ENCODE measurements at regions not wholly inside any gene's neighbourhood (a gene's known extent, or its start where the extent isn't known, plus 50 kb on each side); places are given as distances from the start of the nearest gene placed in this dataset.

DNA sequence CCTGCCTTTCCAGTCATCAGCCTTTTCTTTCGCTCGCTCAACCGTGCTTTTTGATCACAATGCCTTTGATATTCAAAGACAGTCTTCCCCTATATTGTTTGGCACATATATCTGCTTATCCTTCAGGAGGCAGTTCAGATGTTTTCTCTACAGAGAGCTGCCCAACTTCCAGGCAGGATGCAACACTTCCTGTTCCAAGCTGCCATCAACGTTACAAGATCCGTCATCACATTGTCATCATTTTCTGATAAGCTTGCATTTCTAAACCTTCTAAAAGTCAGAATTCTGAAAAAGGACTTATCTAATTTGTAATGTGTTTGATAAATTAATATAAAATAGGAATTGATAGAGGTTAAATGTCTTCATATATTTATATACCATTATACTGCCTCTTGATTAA lies 574.2 kb downstream of the TBC1D4 start:
- Histone ChIP-seq H3K4me1 (ENCODE audit: control insufficient read depth, insufficient read depth, low read length) (no peaks in the 10 kb centered on the region), H3K36me3 (ENCODE audit: control insufficient read depth, insufficient read depth, low read length) (no peaks in the 10 kb centered on the region), H3K27ac (ENCODE audit: low read length) (no peak overlapping the region), H3K9me3 (ENCODE audit: control insufficient read depth, insufficient read depth, low read length) (no peaks in the 10 kb centered on the region), H3K4me3 (ENCODE audit: low read length) (no peak overlapping the region), H3K27me3 (ENCODE audit: control insufficient read depth, insufficient read depth, low read length) (no peaks in the 10 kb centered on the region)
- TF ChIP-seq, protein P1, sequence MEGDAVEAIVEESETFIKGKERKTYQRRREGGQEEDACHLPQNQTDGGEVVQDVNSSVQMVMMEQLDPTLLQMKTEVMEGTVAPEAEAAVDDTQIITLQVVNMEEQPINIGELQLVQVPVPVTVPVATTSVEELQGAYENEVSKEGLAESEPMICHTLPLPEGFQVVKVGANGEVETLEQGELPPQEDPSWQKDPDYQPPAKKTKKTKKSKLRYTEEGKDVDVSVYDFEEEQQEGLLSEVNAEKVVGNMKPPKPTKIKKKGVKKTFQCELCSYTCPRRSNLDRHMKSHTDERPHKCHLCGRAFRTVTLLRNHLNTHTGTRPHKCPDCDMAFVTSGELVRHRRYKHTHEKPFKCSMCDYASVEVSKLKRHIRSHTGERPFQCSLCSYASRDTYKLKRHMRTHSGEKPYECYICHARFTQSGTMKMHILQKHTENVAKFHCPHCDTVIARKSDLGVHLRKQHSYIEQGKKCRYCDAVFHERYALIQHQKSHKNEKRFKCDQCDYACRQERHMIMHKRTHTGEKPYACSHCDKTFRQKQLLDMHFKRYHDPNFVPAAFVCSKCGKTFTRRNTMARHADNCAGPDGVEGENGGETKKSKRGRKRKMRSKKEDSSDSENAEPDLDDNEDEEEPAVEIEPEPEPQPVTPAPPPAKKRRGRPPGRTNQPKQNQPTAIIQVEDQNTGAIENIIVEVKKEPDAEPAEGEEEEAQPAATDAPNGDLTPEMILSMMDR (IDR thresholded peaks at IDR 0.05) = no peak
- Mint-ChIP-seq H3K36me3 (no peaks in the 10 kb centered on the region), H3K27me3 (ENCODE audit: low read depth in 2 of 2) (no peaks in the 10 kb centered on the region), H3K27ac (no peak overlapping the region), H3K9me3 (no peaks in the 10 kb centered on the region), H3K4me3 (no peak overlapping the region), H3K4me1 (peaks cover 0 to 5% of the 10 kb centered on the region in 2 donors)
- WGBS (ENCODE audit: insufficient coverage) = 69% methylated on average over 4 of the region's 5 CpGs
- DNase-seq (no peak), ATAC-seq (no peak)
- intact Hi-C loops (cut with micrococcal nuclease) = no loop called here

GRCh38 chr13:74904556-74904955 lies 577.4 kb downstream of the TBC1D4 start:
- no peaks in the 10 kb centered on the region for H3K36me3 Mint-ChIP-seq
- no peak for ATAC-seq

DNA sequence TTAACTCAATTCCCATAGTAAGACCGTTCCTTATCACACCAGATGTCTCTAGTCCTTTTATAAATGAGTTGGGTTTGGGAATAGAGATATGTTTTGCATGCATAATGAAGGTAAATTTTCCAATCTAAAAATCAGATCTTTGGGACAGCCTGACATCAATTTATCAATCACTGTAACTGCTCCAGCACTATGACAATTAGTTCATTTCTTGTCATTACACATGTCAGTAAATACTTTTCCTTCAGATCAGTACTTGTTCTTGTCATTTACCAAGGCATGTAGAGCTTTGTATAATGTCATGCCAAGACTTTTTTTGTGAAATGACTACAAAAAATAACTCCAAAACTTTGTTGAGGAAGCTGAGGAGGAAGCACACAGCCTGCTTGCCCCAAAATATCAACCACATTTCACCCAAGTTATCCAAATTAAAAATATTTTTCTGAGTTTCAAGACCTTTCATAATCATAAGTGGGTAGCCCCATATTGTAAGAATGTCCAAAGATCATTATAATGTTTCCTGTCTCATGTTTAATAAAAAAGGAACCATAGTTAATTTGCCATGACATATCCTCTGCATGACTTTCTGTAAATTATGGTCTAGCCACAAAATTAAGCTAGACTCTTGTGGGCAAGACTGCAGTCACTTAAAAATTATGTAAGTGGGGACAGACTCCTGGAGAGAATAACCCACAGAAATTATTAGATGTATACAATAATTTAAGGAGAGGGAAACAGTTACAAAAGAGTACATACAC lies 586.8 kb downstream of the TBC1D4 start:
- ATAC-seq (no peak), DNase-seq (no peak)
- Histone ChIP-seq H3K27ac (ENCODE audit: low read length) (no peak overlapping the region), H3K4me1 (ENCODE audit: control insufficient read depth, insufficient read depth, low read length) (no peaks in the 10 kb centered on the region), H3K27me3 (ENCODE audit: control insufficient read depth, insufficient read depth, low read length) (no peaks in the 10 kb centered on the region), H3K9me3 (ENCODE audit: control insufficient read depth, insufficient read depth, low read length) (no peaks in the 10 kb centered on the region), H3K36me3 (ENCODE audit: control insufficient read depth, insufficient read depth, low read length) (no peaks in the 10 kb centered on the region), H3K4me3 (ENCODE audit: low read length) (no peak overlapping the region)
- Mint-ChIP-seq H3K27me3 (ENCODE audit: low read depth in 2 of 2) (peaks cover 3 to 12% of the 10 kb centered on the region in 2 donors), H3K4me3 (no peak overlapping the region), H3K4me1 (no peaks in the 10 kb centered on the region), H3K27ac (no peak overlapping the region), H3K9me3 (no peaks in the 10 kb centered on the region), H3K36me3 (no peaks in the 10 kb centered on the region)
- WGBS (ENCODE audit: insufficient coverage) = no CpG with 5 or more reads among the region's 1 CpG
- TF ChIP-seq, protein P1 (IDR thresholded peaks at IDR 0.05) = no peak
- intact Hi-C loops (cut with micrococcal nuclease) = no loop called here

More at GRCh38 chr13:74904556-74904955, 577.4 kb downstream of the TBC1D4 start:
- no peak overlapping the region for H3K27ac Mint-ChIP-seq
- TF ChIP-seq, protein P1 (IDR thresholded peaks at IDR 0.05) = no peak
- Histone ChIP-seq H3K27ac (ENCODE audit: low read length) (no peak overlapping the region), H3K4me1 (ENCODE audit: control insufficient read depth, insufficient read depth, low read length) (no peaks in the 10 kb centered on the region), H3K9me3 (ENCODE audit: control insufficient read depth, insufficient read depth, low read length) (no peaks in the 10 kb centered on the region), H3K36me3 (ENCODE audit: control insufficient read depth, insufficient read depth, low read length) (no peaks in the 10 kb centered on the region), H3K4me3 (ENCODE audit: low read length) (no peak overlapping the region), H3K27me3 (ENCODE audit: control insufficient read depth, insufficient read depth, low read length) (no peaks in the 10 kb centered on the region)
- H3K27me3 Mint-ChIP-seq (ENCODE audit: low read depth in 2 of 2) = peaks cover 0 to 9% of the 10 kb centered on the region in 2 donors
- intact Hi-C loops (cut with micrococcal nuclease) = no loop called here
- no peak for DNase-seq
- no peaks in the 10 kb centered on the region for H3K9me3 Mint-ChIP-seq
- WGBS (ENCODE audit: insufficient coverage) = 10% methylated on average over 4 of the region's 4 CpGs
- H3K4me3 Mint-ChIP-seq = no peak overlapping the region
- H3K4me1 Mint-ChIP-seq = peaks cover 0 to 5% of the 10 kb centered on the region in 2 donors

DNA sequence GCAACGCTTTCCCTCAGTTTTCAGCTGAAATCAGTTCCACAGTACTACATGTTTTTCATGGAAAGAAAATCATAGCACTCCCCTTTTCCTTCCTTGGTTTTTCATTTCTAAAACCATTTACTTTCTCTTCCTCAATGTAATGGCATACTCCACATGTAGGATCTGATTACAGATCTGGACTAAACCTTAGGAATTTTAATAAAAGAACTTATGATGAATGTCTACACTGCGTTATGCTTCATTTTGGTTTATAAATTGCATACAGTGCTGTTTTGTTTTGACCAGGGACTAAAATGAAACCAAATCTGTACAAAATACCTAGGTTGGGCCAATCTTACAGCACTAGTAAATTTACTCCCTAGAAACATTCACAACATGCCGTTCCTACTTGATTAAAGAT lies 589.9 kb downstream of the TBC1D4 start:
- Histone ChIP-seq H3K27me3 (ENCODE audit: control insufficient read depth, insufficient read depth, low read length) (no peaks in the 10 kb centered on the region), H3K36me3 (ENCODE audit: control insufficient read depth, insufficient read depth, low read length) (no peaks in the 10 kb centered on the region), H3K9me3 (ENCODE audit: control insufficient read depth, insufficient read depth, low read length) (no peaks in the 10 kb centered on the region), H3K4me1 (ENCODE audit: control insufficient read depth, insufficient read depth, low read length) (no peaks in the 10 kb centered on the region), H3K4me3 (ENCODE audit: low read length) (no peak overlapping the region), H3K27ac (ENCODE audit: low read length) (no peak overlapping the region)
- Mint-ChIP-seq H3K27me3 (ENCODE audit: low read depth in 2 of 2) (peaks cover 3 to 5% of the 10 kb centered on the region in 2 donors), H3K36me3 (no peaks in the 10 kb centered on the region), H3K27ac (no peak overlapping the region), H3K4me1 (no peaks in the 10 kb centered on the region), H3K9me3 (no peaks in the 10 kb centered on the region), H3K4me3 (no peak overlapping the region)
- no peak for DNase-seq
- intact Hi-C loops (cut with micrococcal nuclease) = no loop called here
- 67% methylated on average over 3 of the region's 3 CpGs for WGBS (ENCODE audit: insufficient coverage)
- TF ChIP-seq, protein P1 (IDR thresholded peaks at IDR 0.05) = no peak
- ATAC-seq = no peak
